HCT116 (cell line): ENCODE measurements at regions not wholly inside any gene's neighbourhood (a gene's known extent, or its start where the extent isn't known, plus 50 kb on each side); places are given as distances from the start of the nearest gene placed in this dataset.

Source experiments
- CTCF ChIP-seq, 3 experiments: fragments of 200-600 bp in 1 of 3; sonication (generic) in 1 of 3; IDR thresholded peaks in 2 of 3; conservative IDR thresholded peaks in 1 of 3; 2 replicates each; pipeline ENCODE4 v1.5.1; 2012 to 2017; ENCODE audit warnings: low read depth in 2 of 3, low read length in 2 of 3, antibody characterized with exemption in 1 of 3, borderline replicate concordance in 1 of 3, control low read depth in 1 of 3, mild to moderate bottlenecking in 1 of 3, mixed read lengths in 1 of 3, mixed run types in 1 of 3, moderate library complexity in 1 of 3; ENCODE audit not compliant: insufficient read depth in 1 of 3
- MAX ChIP-seq: IDR thresholded peaks from 2 replicates; pipeline ENCODE4 v1.6.1; 2012
- SP1 ChIP-seq: IDR thresholded peaks from 2 replicates; pipeline ENCODE4 v1.6.1; 2012; ENCODE audit warnings: low read depth
- YY1 ChIP-seq: IDR thresholded peaks from 2 replicates; pipeline ENCODE4 v1.6.1; 2011; ENCODE audit warnings: low read length, low read depth, moderate library complexity, mild to moderate bottlenecking; ENCODE audit not compliant: insufficient replicate concordance; ENCODE audit errors: extremely low read depth

- TF ChIP-seq CTCF (IDR thresholded peaks at IDR 0.05 in 2 of 3, conservative IDR thresholded peaks at IDR 0.05 in 1 of 3; ENCODE audit: borderline replicate concordance in 1 of 3, insufficient read depth in 1 of 3, low read depth in 2 of 3, low read length in 2 of 3) (no peak), SP1 (no peak), MAX (no peak), YY1 (no peak)
Measured at GRCh38 chr1:198939286-198939685, 300.4 kb downstream of the PTPRC start.
